NCI-H526 treated with DMSO at 0.1 percent for 48 hours (cell line): ENCODE measurements at regions not wholly inside any gene's neighbourhood (a gene's known extent, or its start where the extent isn't known, plus 50 kb on each side); places are given as distances from the start of the nearest gene placed in this dataset.

ENCODE experiments used
- DNase-seq: peaks from one replicate; lab custom pipeline; 2025; lab: John Stamatoyannopoulos, UW

- no peak for DNase-seq
These were observed 251.2 kb upstream of the RORA start for GRCh38 chr15:61480295-61480694.

- no peak for DNase-seq
These were observed 250.5 kb upstream of the RORA start for GRCh38 chr15:61479613-61480012.

DNA sequence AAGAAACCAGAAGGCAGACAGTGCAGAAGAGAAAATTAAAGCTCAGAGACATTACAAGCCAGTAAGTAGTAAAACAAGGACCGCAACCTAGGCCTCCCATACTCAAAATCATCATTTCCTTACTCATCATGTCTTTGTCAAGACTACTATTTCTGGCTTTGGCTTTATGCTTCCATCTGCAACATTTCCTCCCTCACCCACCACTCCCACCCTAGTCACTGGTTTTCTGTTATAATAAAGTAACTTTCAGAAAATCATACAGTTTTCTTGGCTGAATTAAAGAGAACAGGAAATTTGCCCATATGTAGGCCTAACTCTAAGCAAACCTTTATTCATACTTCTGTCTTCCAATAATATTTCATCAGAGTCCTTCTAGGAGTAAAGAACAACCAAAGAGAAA lies 247.6 kb upstream of the RORA start:
- DNase-seq = no peak

DNA sequence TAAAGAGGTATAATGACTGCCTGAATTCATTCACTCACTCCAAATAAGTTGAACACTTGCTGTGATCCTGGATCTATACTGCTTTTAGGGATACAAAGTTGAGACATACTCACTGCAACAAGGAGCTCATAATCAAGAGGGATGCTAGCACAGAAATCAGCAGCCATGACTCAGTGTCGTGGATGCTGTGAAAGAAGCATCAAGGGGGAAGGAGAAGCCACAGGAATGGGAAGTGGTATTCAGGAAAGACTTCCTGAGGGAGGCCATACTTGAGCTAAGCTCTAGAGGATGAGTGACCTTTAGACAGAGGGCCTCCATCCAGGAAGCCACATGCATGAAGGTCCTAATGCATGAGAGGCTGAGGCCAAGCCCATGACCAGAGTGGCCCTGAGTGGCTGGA lies 245.7 kb upstream of the RORA start:
- DNase-seq = no peak

GRCh38 chr15:61467823-61468222 lies 238.7 kb upstream of the RORA start:
- DNase-seq = no peak

GRCh38 chr15:61459785-61460707 lies 230.9 kb upstream of the RORA start:
- DNase-seq = no peak

GRCh38 chr15:61457050-61457733 lies 228.1 kb upstream of the RORA start:
- no peak for DNase-seq

GRCh38 chr15:61449186-61449702 lies 220.1 kb upstream of the RORA start:
- DNase-seq = no peak

- no peak for DNase-seq
These were observed 218.9 kb upstream of the RORA start for GRCh38 chr15:61447981-61448380.

DNA sequence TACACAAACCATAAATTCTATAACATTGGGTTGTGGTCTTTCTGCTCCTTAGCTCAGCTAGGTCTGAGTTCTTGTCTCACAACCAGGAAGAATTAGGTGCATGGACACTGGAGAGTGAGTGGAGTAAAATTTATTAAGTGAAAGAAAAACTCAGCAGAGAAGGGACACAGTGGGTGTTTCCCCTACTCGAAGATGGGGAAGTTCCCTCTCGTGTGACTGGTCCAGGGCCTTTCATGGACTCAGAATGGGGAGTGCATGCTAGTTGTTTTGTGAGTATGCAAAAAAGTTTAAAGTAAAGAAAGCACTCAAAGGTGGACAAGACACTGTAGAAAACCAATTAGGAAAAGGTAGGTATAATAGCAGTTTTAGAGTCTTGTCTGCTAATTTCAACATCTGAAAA lies 215.5 kb upstream of the RORA start:
- DNase-seq = no peak

DNA sequence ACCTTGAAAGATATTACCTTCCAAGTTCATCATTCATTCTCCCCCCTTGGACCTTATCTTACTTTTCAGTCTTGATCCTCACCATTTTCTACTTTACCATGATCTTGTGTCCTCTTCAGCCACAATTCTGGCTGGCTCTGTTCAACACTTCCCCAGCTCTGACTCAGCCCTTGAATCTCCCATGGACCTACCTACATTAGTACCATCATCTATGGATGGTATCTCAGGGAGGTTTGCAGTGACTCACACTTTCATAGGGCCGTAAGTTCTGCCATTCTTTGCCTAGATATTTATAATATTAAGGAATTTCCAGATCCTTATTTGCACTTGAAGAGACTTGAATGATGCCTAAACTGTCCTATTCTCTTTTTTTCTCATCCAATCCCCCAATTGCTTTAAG lies 213.7 kb upstream of the RORA start:
- DNase-seq = no peak

DNA sequence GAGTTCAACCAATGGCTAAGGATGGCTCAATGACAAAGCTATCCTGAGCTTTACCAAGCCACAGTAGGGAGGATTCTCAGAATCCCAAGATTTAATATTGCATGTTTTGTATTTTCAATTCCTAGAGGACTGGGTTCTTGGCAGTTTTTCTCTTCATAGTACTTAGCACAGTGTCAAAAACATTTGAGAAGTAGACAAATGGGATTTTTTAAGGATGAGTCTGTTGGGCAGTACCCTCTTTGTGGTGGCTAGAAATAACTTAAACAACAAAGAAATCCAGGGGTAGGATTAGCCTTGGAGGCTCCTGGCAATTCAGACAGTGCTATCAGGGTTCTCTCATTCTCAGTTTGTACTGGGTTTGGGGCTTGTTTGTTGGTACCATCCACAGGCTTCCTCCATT lies 212.8 kb upstream of the RORA start:
- DNase-seq = no peak

DNA sequence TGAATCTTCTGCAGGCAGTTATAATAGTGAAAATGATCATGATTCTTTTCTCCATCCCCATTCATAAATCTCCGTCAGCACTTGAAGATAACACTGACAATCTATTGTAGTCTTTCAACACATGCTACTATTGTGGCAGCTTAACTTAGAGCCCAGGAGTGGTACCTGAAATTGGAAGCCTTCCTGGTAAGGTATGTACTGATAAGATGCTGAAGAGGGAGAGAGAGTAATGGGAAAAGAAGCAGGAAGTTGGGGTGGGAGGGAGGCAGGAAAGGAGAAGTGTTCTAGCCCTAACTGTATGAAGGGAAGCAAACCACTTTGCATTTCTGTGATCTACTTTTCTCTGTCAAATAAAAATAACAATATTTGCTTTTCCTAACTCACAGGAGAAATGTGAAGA lies 197.4 kb upstream of the RORA start:
- no peak for DNase-seq

- DNase-seq = no peak
These were observed 196.8 kb upstream of the RORA start for GRCh38 chr15:61425934-61426333.

GRCh38 chr15:61422773-61423172 lies 193.7 kb upstream of the RORA start:
- DNase-seq = no peak

GRCh38 chr15:61421938-61422337 lies 192.8 kb upstream of the RORA start:
- DNase-seq = no peak

GRCh38 chr15:61421470-61421869 lies 192.4 kb upstream of the RORA start:
- no peak for DNase-seq

DNA sequence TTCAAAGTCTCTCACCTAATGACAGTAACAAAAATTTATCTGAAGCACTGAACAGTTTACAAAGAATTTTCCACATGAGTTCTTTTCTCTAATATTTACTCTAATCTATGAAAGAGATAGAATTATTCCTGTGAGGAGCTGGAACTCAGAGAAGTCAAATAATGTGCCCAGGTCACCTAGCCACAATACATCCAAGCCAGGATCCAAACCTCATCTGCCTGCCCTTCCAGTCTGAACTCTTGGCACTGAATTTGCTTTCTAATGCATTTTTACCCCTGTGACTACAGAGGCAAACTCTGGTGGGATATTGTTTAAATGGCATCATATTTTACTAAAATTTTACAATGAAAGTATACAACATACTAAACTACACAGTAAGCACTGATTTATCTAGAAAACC lies 191.4 kb upstream of the RORA start:
- DNase-seq = no peak

DNA sequence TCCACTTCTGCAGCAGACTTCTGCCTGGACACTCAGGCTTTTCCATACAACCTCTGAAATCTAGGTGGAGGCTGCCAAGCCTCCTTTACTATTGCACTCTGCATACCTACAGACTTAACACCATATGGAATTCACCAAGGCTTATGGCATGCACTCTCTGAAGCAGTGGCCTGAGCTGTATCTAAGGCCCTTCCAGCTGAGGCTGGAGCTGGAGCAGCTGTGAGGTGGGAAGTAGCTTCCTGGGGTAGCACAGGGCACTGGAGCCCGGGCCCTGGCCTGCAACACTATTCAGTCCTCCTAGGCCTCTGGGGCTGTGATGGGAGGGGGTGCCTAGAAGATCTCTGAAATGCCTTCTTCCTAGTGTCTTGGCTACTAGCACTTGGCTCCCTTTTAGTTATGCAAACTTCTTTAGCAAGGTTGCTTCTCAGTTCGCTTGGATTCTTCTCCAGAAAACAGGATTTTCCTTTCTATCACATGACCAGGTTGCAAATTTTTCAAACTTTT lies 186.6 kb upstream of the RORA start:
- no peak for DNase-seq

GRCh38 chr15:61411902-61412510 lies 182.9 kb upstream of the RORA start:
- DNase-seq = no peak

DNA sequence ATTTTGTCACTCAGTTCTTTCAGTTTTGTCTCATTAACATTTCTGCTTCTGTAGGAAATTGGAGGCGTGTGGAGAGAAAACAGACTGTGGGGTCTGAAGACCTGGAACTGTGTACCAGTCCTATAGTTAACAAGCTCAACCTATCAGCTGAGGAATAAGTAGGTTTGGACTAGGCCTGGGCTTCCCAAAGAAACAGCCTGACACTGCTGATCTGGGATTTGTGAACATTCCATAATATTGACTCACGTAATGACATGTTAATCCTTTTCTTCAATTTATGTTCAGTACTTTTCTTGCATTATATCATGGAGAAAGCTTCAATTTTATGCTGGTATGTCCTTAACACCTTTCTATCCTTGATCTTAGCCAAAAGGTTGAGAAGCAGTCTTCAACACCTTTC lies 181.6 kb upstream of the RORA start:
- no peak for DNase-seq

- DNase-seq = no peak
These were observed 175.5 kb upstream of the RORA start for GRCh38 chr15:61404567-61404966.

- DNase-seq = no peak
These were observed 174.8 kb upstream of the RORA start for GRCh38 chr15:61403884-61404283.
